GM23338 (cell line): ENCODE measurements at regions not wholly inside any gene's neighbourhood (a gene's known extent, or its start where the extent isn't known, plus 50 kb on each side); places are given as distances from the start of the nearest gene placed in this dataset.

Experiments used
- ATAC-seq: fragments of 200-7000 bp; cut with Tn5 transposase; 3 replicates; pipeline ENCODE4 v1.9.1; 2020
- DNase-seq: peaks from one replicate; pipeline ENCODE4 v3.0.0-alpha.2; 2015; ENCODE audit warnings: low spot score
- H2AFZ ChIP-seq: fragments of 200-600 bp; sonication (generic); 2 replicates; pipeline ENCODE4 v1.8.0; 2016; ENCODE audit warnings: antibody characterized with exemption, mild to moderate bottlenecking, moderate library complexity
- H3F3A ChIP-seq: fragments of 200-600 bp; sonication (generic); replicated peaks from 2 replicates; pipeline ENCODE4 v1.8.0; 2017; ENCODE audit warnings: antibody characterized with exemption, mixed run types, low read depth
- H3K27ac ChIP-seq: fragments of 200-600 bp; sonication (generic); 2 replicates; pipeline ENCODE4 v1.6.1; 2016; ENCODE audit warnings: low read depth
- H3K27me3 ChIP-seq: fragments of 200-600 bp; sonication (generic); 2 replicates; pipeline ENCODE4 v1.8.0; 2016; ENCODE audit warnings: mild to moderate bottlenecking, mixed run types, moderate library complexity; ENCODE audit not compliant: insufficient read depth
- H3K36me3 ChIP-seq: fragments of 200-600 bp; sonication (generic); 2 replicates; pipeline ENCODE4 v1.8.0; 2016; ENCODE audit warnings: mild to moderate bottlenecking; ENCODE audit not compliant: insufficient read depth
- H3K4me1 ChIP-seq: fragments of 200-600 bp; sonication (generic); 2 replicates; pipeline ENCODE4 v1.8.0; 2016; ENCODE audit warnings: mild to moderate bottlenecking, moderate library complexity; ENCODE audit not compliant: insufficient read depth
- H3K4me2 ChIP-seq: fragments of 200-600 bp; sonication (generic); 2 replicates; pipeline ENCODE4 v1.7.1; 2017; ENCODE audit warnings: mixed run types
- H3K4me3 ChIP-seq: fragments of 200-600 bp; sonication (generic); 2 replicates; pipeline ENCODE4 v1.6.1; 2016; ENCODE audit warnings: mixed run types
- H3K79me2 ChIP-seq: fragments of 200-600 bp; sonication (generic); replicated peaks from 2 replicates; pipeline ENCODE4 v1.8.0; 2017; ENCODE audit warnings: mild to moderate bottlenecking; ENCODE audit not compliant: insufficient read depth
- H3K9me2 ChIP-seq: fragments of 200-600 bp; sonication (generic); 2 replicates; pipeline ENCODE4 v1.8.0; 2017; ENCODE audit not compliant: insufficient read depth
- H4K20me1 ChIP-seq: fragments of 200-600 bp; sonication (generic); replicated peaks from 2 replicates; pipeline ENCODE4 v1.8.0; 2017; ENCODE audit warnings: mild to moderate bottlenecking; ENCODE audit not compliant: insufficient read depth
- H3K27ac Mint-ChIP-seq: 2 replicates; pipeline ENCODE4 v1.8.0; 2020; ENCODE audit warnings: inconsistent platforms, mild to moderate bottlenecking, moderate library complexity, mixed read lengths
- H3K27me3 Mint-ChIP-seq: 3 replicates; pipeline ENCODE4 v1.8.0; 2022; ENCODE audit warnings: low read depth, mild to moderate bottlenecking, moderate library complexity, mixed read lengths, inconsistent platforms; ENCODE audit not compliant: insufficient read depth, poor library complexity
- H3K36me3 Mint-ChIP-seq: 3 replicates; pipeline ENCODE4 v1.8.0; 2021; ENCODE audit warnings: low read depth, mild to moderate bottlenecking, inconsistent platforms, moderate library complexity, mixed read lengths
- H3K4me1 Mint-ChIP-seq: 3 replicates; pipeline ENCODE4 v1.8.0; 2020; ENCODE audit warnings: mild to moderate bottlenecking, inconsistent platforms, mixed read lengths
- H3K4me3 Mint-ChIP-seq: 3 replicates; pipeline ENCODE4 v1.8.0; 2021; ENCODE audit warnings: moderate library complexity, mild to moderate bottlenecking, inconsistent platforms, mixed read lengths
- H3K9me3 Mint-ChIP-seq: 3 replicates; pipeline ENCODE4 v1.8.0; 2020; ENCODE audit warnings: moderate library complexity, mild to moderate bottlenecking, inconsistent platforms, mixed read lengths
- POLR2AphosphoS5 ChIP-seq: IDR thresholded peaks from 2 replicates; pipeline ENCODE4 v1.6.1; 2016; ENCODE audit warnings: antibody characterized with exemption, low read depth
- TF ChIP-seq, protein P1 (sequence below), 2 experiments: fragments of 200-600 bp in 1 of 2; sonication (generic) in 1 of 2; conservative IDR thresholded peaks; 2 replicates each; pipeline versions ENCODE4 v1.5.1 to v1.6.1; 2016 to 2017; ENCODE audit warnings: antibody characterized with exemption in 2 of 2, low read depth in 2 of 2, mild to moderate bottlenecking in 2 of 2, moderate library complexity in 1 of 2
- TF ChIP-seq, protein P2 (sequence below): IDR thresholded peaks from 2 replicates; pipeline ENCODE4 v1.6.1; 2016; ENCODE audit warnings: antibody characterized with exemption

- H3K27me3 ChIP-seq: no peaks in the 10 kb centered on the region
- Mint-ChIP-seq H3K9me3 (peaks cover 3% of the 10 kb centered on the region; the same call in 1 of the 3 replicates), H3K27me3 (no peaks in the 10 kb centered on the region), H3K4me1 (peaks cover 5% of the 10 kb centered on the region; the same call in 2 of the 3 replicates), H3K4me3 (no peak overlapping the region), H3K36me3 (no peaks in the 10 kb centered on the region; the same call in 2 of the 3 replicates), H3K27ac (no peak overlapping the region)
- no peak overlapping the region for H2AFZ ChIP-seq
- TF ChIP-seq, protein P1, sequence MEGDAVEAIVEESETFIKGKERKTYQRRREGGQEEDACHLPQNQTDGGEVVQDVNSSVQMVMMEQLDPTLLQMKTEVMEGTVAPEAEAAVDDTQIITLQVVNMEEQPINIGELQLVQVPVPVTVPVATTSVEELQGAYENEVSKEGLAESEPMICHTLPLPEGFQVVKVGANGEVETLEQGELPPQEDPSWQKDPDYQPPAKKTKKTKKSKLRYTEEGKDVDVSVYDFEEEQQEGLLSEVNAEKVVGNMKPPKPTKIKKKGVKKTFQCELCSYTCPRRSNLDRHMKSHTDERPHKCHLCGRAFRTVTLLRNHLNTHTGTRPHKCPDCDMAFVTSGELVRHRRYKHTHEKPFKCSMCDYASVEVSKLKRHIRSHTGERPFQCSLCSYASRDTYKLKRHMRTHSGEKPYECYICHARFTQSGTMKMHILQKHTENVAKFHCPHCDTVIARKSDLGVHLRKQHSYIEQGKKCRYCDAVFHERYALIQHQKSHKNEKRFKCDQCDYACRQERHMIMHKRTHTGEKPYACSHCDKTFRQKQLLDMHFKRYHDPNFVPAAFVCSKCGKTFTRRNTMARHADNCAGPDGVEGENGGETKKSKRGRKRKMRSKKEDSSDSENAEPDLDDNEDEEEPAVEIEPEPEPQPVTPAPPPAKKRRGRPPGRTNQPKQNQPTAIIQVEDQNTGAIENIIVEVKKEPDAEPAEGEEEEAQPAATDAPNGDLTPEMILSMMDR (conservative IDR thresholded peaks at IDR 0.05; ENCODE audit: low read depth in 2 of 2): peak; percentile 50 to 61
- TF ChIP-seq, protein P2, sequence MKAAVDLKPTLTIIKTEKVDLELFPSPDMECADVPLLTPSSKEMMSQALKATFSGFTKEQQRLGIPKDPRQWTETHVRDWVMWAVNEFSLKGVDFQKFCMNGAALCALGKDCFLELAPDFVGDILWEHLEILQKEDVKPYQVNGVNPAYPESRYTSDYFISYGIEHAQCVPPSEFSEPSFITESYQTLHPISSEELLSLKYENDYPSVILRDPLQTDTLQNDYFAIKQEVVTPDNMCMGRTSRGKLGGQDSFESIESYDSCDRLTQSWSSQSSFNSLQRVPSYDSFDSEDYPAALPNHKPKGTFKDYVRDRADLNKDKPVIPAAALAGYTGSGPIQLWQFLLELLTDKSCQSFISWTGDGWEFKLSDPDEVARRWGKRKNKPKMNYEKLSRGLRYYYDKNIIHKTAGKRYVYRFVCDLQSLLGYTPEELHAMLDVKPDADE: no peak
- H3K4me3 ChIP-seq: no peak overlapping the region
- H3K9me2 ChIP-seq: no peaks in the 10 kb centered on the region
- no peaks in the 10 kb centered on the region for H3K36me3 ChIP-seq
- peak; percentile 40 for DNase-seq
- no peak overlapping the region for H3K4me2 ChIP-seq
- H3K79me2 ChIP-seq: no peaks in the 10 kb centered on the region
- ATAC-seq: no peak
- H3K4me1 ChIP-seq: 0 out of 2 replicates have a peak, but pooled peaks cover 4% of the 10 kb centered on the region
- no peaks in the 10 kb centered on the region for H4K20me1 ChIP-seq
- H3F3A ChIP-seq: no peaks in the 10 kb centered on the region
- H3K27ac ChIP-seq: no peak overlapping the region
Observed at GRCh38 chr13:86464193-86464592, 665.0 kb upstream of the SLITRK6 start.

DNA sequence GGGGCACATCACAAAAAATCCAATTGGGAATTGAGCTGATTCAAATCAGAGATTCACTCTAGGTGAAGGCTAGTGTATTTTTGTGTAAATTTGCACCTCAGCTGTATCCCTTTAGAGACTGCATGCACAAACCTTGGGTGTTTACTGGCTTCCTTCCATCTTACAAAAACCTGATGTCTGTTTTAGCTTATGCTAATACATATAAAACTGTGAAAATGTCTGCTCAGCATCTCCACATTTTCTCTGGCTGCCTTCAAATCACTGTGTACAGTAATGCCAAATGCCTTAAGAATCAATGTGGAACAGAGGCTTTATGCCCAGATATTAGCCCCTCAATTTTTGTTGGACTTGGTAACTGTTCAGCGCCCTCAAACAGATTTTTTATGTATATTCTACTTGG is 675.8 kb upstream of the SLITRK6 start:
- Mint-ChIP-seq H3K36me3 (no peaks in the 10 kb centered on the region), H3K4me3 (no peak overlapping the region), H3K27me3 (no peaks in the 10 kb centered on the region), H3K4me1 (no peaks in the 10 kb centered on the region), H3K27ac (no peak overlapping the region), H3K9me3 (no peaks in the 10 kb centered on the region)
- no peaks in the 10 kb centered on the region for H3K4me1 ChIP-seq
- no peak overlapping the region for H3K4me2 ChIP-seq
- H3K27ac ChIP-seq: no peak overlapping the region
- TF ChIP-seq, protein P2: no peak
- H3K79me2 ChIP-seq: no peaks in the 10 kb centered on the region
- H3K27me3 ChIP-seq: no peaks in the 10 kb centered on the region
- H3F3A ChIP-seq: no peaks in the 10 kb centered on the region
- no peaks in the 10 kb centered on the region for H3K9me2 ChIP-seq
- H3K4me3 ChIP-seq: no peak overlapping the region
- 0 out of 2 replicates have a peak overlapping the region, but pooled peaks have one; percentile 30 for H2AFZ ChIP-seq
- no peaks in the 10 kb centered on the region for H4K20me1 ChIP-seq
- DNase-seq: no peak
- H3K36me3 ChIP-seq: no peaks in the 10 kb centered on the region
- ATAC-seq: no peak

- Histone ChIP-seq H2AFZ (no peak overlapping the region), H3K27me3 (no peaks in the 10 kb centered on the region), H3K4me3 (no peak overlapping the region), H4K20me1 (no peaks in the 10 kb centered on the region), H3K36me3 (no peaks in the 10 kb centered on the region), H3F3A (no peaks in the 10 kb centered on the region), H3K4me2 (no peak overlapping the region), H3K9me2 (no peaks in the 10 kb centered on the region), H3K27ac (no peak overlapping the region), H3K4me1 (no peaks in the 10 kb centered on the region), H3K79me2 (no peaks in the 10 kb centered on the region)
- no peak for DNase-seq
- no peak for ATAC-seq
- TF ChIP-seq POLR2AphosphoS5: no peak
- H3K27ac Mint-ChIP-seq: no peak overlapping the region
- H3K36me3 Mint-ChIP-seq: no peaks in the 10 kb centered on the region
- no peaks in the 10 kb centered on the region; the same call in 2 of the 3 replicates for H3K4me1 Mint-ChIP-seq
- no peak overlapping the region for H3K4me3 Mint-ChIP-seq
- no peaks in the 10 kb centered on the region for H3K9me3 Mint-ChIP-seq
- no peaks in the 10 kb centered on the region for H3K27me3 Mint-ChIP-seq
Observed at GRCh38 chr13:86476656-86477055, 677.4 kb upstream of the SLITRK6 start.
